SK-N-SH treated with all-trans-retinoic acid at 6 μM for 48 hours (cell line): ENCODE measurements at regions not wholly inside any gene's neighbourhood (a gene's known extent, or its start where the extent isn't known, plus 50 kb on each side); places are given as distances from the start of the nearest gene placed in this dataset.
A peak's percentile ranks its signal among the peaks of the same experiment; 100 is the strongest.

ENCODE experiments used
- ATAC-seq: fragments of 200-7000 bp; cut with Tn5 transposase; 3 replicates; pipeline ENCODE4 v1.9.1; 2020; ENCODE audit warnings: mild to moderate bottlenecking, moderate library complexity
- ARNTL ChIP-seq: fragments of 450-650 bp; formaldehyde crosslinking; IDR thresholded peaks from 2 replicates; pipeline ENCODE4 v1.5.0; 2020; ENCODE audit warnings: low read depth, mild to moderate bottlenecking, moderate library complexity, borderline replicate concordance
- BACH2 ChIP-seq: fragments of 250-450 bp; sonication (Bioruptor Pico); IDR thresholded peaks from 2 replicates; pipeline ENCODE4 v1.9.0; 2021; ENCODE audit warnings: mild to moderate bottlenecking, borderline replicate concordance
- CREB5 ChIP-seq: fragments of 250-450 bp; sonication (Bioruptor Pico); IDR thresholded peaks from 2 replicates; pipeline ENCODE4 v1.5.1; 2020; ENCODE audit warnings: low read depth, mild to moderate bottlenecking, moderate library complexity
- CSDC2 ChIP-seq: fragments of 250-450 bp; sonication (Bioruptor Pico); IDR thresholded peaks from 2 replicates; pipeline ENCODE4 v1.5.0; 2020; ENCODE audit warnings: mild to moderate bottlenecking, moderate library complexity
- CSRNP3 ChIP-seq: fragments of 250-450 bp; sonication (Bioruptor Pico); IDR thresholded peaks from 2 replicates; pipeline ENCODE4 v1.5.1; 2021; ENCODE audit warnings: mild to moderate bottlenecking, moderate library complexity
- ESRRG ChIP-seq: fragments of 250-450 bp; sonication (Bioruptor Pico); IDR thresholded peaks from 2 replicates; pipeline ENCODE4 v1.6.1; 2021; ENCODE audit warnings: mild to moderate bottlenecking
- OSR1 ChIP-seq: fragments of 250-450 bp; sonication (Bioruptor Pico); IDR thresholded peaks from 2 replicates; pipeline ENCODE4 v1.8.0; 2022; ENCODE audit warnings: moderate library complexity, mild to moderate bottlenecking, inconsistent platforms
- PATZ1 ChIP-seq: fragments of 250-450 bp; sonication (Bioruptor Pico); IDR thresholded peaks from 2 replicates; pipeline ENCODE4 v1.8.0; 2020; ENCODE audit warnings: mild to moderate bottlenecking, moderate library complexity, borderline replicate concordance
- POU6F1 ChIP-seq: fragments of 250-450 bp; sonication (Bioruptor Pico); IDR thresholded peaks from 2 replicates; pipeline ENCODE4 v1.8.0; 2021; ENCODE audit warnings: low read depth, mild to moderate bottlenecking, moderate library complexity, borderline replicate concordance
- PPARA ChIP-seq: fragments of 250-450 bp; sonication (Bioruptor Pico); IDR thresholded peaks from 2 replicates; pipeline ENCODE4 v1.5.0; 2020; ENCODE audit warnings: mild to moderate bottlenecking, borderline replicate concordance
- RARB ChIP-seq: fragments of 250-450 bp; sonication (Bioruptor Pico); IDR thresholded peaks from 2 replicates; pipeline ENCODE4 v1.8.0; 2021; ENCODE audit warnings: mild to moderate bottlenecking, moderate library complexity
- SNAI2 ChIP-seq: fragments of 250-450 bp; sonication (Bioruptor Pico); IDR thresholded peaks from 2 replicates; pipeline ENCODE4 v1.5.0; 2020; ENCODE audit warnings: mild to moderate bottlenecking, moderate library complexity
- TCF4 ChIP-seq: fragments of 250-450 bp; sonication (Bioruptor Pico); IDR thresholded peaks from 2 replicates; pipeline ENCODE4 v1.8.0; 2021; ENCODE audit warnings: mild to moderate bottlenecking, moderate library complexity, borderline replicate concordance
- TOX ChIP-seq: fragments of 250-450 bp; sonication (Bioruptor Pico); IDR thresholded peaks from 2 replicates; pipeline ENCODE4 v1.8.0; 2021; ENCODE audit warnings: mild to moderate bottlenecking, moderate library complexity, borderline replicate concordance
- TSHZ2 ChIP-seq: fragments of 250-450 bp; sonication (Bioruptor Pico); IDR thresholded peaks from 2 replicates; pipeline ENCODE4 v1.5.0; 2020; ENCODE audit warnings: mild to moderate bottlenecking, moderate library complexity
- ZC3H10 ChIP-seq: fragments of 250-450 bp; sonication (Bioruptor Pico); IDR thresholded peaks from 2 replicates; pipeline ENCODE4 v1.5.1; 2021; ENCODE audit warnings: mild to moderate bottlenecking, moderate library complexity
- ZFP3 ChIP-seq: fragments of 250-450 bp; sonication (Bioruptor Pico); IDR thresholded peaks from 2 replicates; pipeline ENCODE4 v1.5.0; 2020; ENCODE audit warnings: mild to moderate bottlenecking, moderate library complexity
- ZNF565 ChIP-seq: fragments of 450-650 bp; formaldehyde crosslinking; conservative IDR thresholded peaks from 2 replicates; pipeline ENCODE4 v1.5.0; 2020; ENCODE audit warnings: low read depth, mild to moderate bottlenecking, moderate library complexity
- ZNF70 ChIP-seq: fragments of 450-650 bp; formaldehyde crosslinking; IDR thresholded peaks from 2 replicates; pipeline ENCODE4 v1.5.0; 2020; ENCODE audit warnings: mild to moderate bottlenecking, moderate library complexity
- ZNF8 ChIP-seq: fragments of 450-650 bp; formaldehyde crosslinking; IDR thresholded peaks from 2 replicates; pipeline ENCODE4 v1.5.0; 2020; ENCODE audit warnings: mild to moderate bottlenecking, moderate library complexity

GRCh38 chr18:6607343-6607742 lies 122.2 kb upstream of the ARHGAP28 start:
- no peak for ATAC-seq

GRCh38 chr18:6609666-6610264 lies 119.8 kb upstream of the ARHGAP28 start:
- no peak for TF ChIP-seq CSRNP3 (CRISPR knock-in tag)
- TF ChIP-seq PATZ1 (CRISPR knock-in tag) = no peak
- TF ChIP-seq ZNF565 = no peak
- no peak for TF ChIP-seq OSR1 (CRISPR knock-in tag)
- TF ChIP-seq ZFP3 (CRISPR knock-in tag) = no peak
- no peak for TF ChIP-seq ZNF8 (CRISPR knock-in tag)
- no peak for TF ChIP-seq RARB (CRISPR knock-in tag)
- TF ChIP-seq ZC3H10 (CRISPR knock-in tag) = no peak
- TF ChIP-seq TSHZ2 = no peak
- TF ChIP-seq TOX (CRISPR knock-in tag) = no peak
- no peak for TF ChIP-seq ZNF70
- no peak for TF ChIP-seq BACH2 (CRISPR knock-in tag)
- no peak for TF ChIP-seq ARNTL (CRISPR knock-in tag)
- TF ChIP-seq PPARA (CRISPR knock-in tag) = no peak
- TF ChIP-seq SNAI2 = no peak
- no peak for TF ChIP-seq TCF4
- TF ChIP-seq ESRRG (CRISPR knock-in tag) = no peak
- ATAC-seq = no peak

More at GRCh38 chr18:6607343-6607742, 122.2 kb upstream of the ARHGAP28 start:
- TF ChIP-seq CREB5 (no peak), PPARA (CRISPR knock-in tag) (no peak)

- TF ChIP-seq CREB5 = no peak
- no peak for TF ChIP-seq ARNTL (CRISPR knock-in tag)
- TF ChIP-seq PATZ1 (CRISPR knock-in tag) = no peak
- no peak for TF ChIP-seq TSHZ2
- no peak for TF ChIP-seq CSDC2 (CRISPR knock-in tag)
- TF ChIP-seq POU6F1 (CRISPR knock-in tag) = no peak
- peak; percentile 47 for ATAC-seq
Measured at GRCh38 chr18:6610466-6610865, 119.0 kb upstream of the ARHGAP28 start.
